Cardiac septum (tissue), 1 donor: ENCODE measurements at regions not wholly inside any gene's neighbourhood (a gene's known extent, or its start where the extent isn't known, plus 50 kb on each side); places are given as distances from the start of the nearest gene placed in this dataset.

Experiments
- DNase-seq: peaks from one replicate; pipeline ENCODE4 v3.0.0-alpha.2; 2020; ENCODE audit warnings: low spot score
- intact Hi-C: fragments of 100-400 bp; cut with DNase I; formaldehyde crosslinking; loops from one replicate; pipeline ENCODE4 v1.14.0; 2022
- donor health status: DM: no; HTN: no; CAD: no.

GRCh38 chr3:111438283-111438682, 103.7 kb upstream of the CD96 start:
- DNase-seq = no peak
- intact Hi-C loops = no loop called here

DNA sequence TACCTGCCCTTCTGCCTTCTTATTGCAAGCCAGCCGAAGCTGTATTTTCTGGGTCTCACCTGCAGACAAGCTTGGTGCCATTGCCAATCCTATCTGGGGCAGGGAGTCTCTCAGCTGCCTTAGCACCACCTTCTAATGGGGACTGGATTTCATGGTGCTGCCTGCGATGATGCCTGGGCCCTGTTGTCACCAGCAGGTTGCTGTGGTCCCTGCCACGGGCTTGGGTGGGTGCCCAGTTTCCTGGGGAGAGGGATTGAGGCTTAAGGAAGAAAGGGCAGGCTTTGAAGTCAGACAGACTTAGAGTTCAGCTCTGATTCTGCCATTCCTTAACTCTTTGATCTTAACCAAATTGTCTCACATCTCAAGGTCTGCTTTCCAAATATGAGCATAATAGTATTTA, 87.4 kb upstream of the CD96 start:
- no peak for DNase-seq
- intact Hi-C loops = no loop called here

DNA sequence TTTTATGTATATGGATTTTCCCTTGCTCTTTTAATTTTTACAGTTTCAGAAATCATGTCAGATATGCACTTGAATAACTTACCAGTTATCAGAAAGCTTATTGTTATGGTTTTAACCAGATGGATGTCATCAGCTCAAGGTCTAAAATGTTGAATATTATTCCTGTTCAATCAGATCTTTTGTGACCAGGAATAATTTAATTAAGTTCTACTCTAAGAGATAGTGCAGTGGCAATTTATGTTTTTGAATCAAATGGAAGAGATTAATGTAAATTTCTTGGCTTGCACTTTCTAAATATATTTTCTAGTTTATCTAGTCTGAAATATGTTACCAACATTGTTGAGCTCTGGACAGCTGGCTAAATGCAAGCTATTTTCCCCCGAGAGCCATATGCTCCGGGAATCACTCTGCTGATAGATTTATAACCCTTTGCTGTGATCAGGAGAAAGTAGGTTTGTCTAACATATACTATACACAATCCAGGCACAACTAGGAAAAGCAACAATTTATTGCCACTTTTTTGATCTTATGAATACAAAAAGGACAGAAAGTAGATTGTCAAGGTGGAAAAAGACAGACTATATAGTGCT, 76.8 kb upstream of the CD96 start:
- intact Hi-C loops = no loop called here
- DNase-seq = no peak

GRCh38 chr3:111470032-111470431, 72.0 kb upstream of the CD96 start:
- intact Hi-C loops = no loop called here
- no peak for DNase-seq

- no peak for DNase-seq
- intact Hi-C loops = no loop called here
These were observed 70.2 kb upstream of the CD96 start for GRCh38 chr3:111471831-111472230.

DNA sequence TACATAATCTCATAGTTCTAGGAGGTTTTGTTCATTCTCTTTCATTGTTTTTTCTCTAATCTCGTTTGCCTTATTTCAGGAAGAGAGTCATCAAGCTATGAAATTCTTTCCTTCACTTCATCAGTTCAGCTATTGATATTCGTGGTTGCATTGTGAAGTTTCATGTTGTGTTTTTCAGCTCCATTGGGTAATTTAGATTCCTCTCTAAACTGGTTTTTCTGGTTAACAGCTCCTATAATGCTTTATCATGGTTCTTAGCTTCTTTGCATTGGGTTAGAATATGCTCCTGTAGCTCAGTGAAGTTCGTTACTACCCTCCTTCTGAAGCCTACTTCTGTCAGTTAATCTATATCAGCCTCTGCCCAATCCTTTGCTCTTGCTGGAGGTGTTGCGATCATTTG, 69.4 kb upstream of the CD96 start:
- no peak for DNase-seq
- intact Hi-C loops = no loop called here

DNA sequence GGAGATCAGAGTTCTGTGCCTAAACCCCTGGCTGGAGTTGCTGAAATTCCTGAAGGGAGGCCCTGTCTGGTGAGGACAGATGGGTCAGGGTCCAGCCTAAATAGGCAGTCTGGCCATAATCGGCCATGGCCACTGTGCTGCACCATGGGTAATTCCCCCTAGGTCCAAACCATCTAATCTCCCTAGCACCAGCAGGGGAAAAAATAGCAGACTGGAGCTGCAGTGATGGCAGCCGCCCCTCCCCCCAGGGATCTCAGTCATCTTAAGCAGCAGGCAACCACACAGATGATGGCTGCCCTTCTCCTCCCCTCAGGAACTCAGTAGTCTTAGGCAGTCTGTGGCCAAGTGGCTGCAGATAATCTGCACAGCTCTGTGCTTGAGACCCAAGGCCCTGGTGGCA, 68.4 kb upstream of the CD96 start:
- no peak for DNase-seq
- intact Hi-C loops = no loop called here

DNA sequence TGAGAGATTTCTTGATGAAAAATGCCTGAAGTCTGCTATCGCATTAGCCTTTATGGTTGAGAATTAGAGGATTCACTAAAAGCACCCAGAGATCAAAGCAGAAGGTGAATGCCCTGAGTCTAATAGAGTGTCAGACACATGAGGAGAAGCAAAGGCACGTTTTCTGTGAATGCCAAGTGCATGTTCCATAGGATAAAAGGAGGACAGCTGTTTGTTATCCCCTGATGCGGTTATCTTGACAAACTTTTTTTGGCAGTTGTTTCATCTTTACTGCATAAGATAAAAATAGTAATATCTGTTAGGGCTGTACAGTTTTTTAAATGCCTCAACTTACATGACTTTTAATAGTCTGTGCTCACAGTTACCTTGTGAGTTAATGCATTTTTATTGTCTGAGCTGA, 65.3 kb upstream of the CD96 start:
- intact Hi-C loops = no loop called here
- no peak for DNase-seq

DNA sequence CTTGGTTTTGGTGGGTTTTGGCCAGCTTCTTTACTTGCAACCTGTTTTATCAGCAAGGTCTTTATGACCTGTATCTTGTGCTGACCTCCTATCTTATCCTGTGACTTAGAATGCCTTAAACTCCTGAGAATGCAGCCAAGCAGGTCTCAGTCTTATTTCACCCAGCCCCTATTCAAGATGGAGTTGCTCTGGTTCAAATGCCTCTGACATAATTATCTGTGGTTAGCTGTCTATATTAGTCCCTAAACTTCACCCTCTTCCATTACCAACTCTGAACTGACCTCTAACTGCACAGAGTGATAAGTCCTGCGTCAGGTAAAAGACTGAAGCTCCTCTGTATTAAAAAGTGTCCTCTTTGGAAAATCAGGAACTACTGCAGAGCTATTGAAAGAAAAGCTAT, 61.9 kb upstream of the CD96 start:
- DNase-seq = no peak
- intact Hi-C loops = no loop called here

DNA sequence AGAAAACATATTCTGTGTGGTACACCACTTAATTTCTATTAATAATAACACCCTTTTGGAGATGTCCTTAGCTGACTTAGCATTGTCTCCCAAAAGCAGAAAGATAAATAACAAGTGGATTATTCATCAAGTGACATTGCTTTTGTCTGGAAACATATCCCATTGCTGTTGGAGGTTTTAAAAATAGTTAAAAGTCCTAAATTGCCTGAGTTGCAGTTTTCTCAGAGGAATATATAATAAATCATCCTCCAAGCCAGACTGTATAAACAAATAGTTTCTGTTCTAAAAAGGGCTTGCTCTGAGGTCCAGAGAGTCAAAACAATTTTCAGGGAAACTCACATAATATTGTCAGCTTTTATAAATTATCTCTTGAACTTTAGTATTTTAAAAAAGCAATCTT, 60.4 kb upstream of the CD96 start:
- no peak for DNase-seq
- intact Hi-C loops = no loop called here

DNA sequence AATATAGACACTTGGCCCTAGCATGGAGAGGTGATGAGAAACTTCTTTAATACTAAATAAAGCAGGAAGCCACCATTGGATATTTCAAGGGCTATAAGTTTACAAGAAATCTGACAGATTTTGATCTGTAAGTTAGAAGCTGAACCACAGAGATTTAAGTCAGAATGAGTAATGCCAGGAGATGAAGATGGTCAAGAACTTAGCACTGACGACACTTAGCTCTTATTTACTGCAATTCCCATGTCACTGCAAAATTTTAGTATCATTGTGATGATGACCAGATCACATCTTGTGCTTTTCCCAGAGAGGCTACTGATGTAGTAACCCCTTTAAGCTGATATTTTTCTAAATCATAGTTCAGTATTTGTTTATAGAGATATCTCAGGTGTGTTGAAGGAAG, 59.4 kb upstream of the CD96 start:
- no peak for DNase-seq
- intact Hi-C loops = no loop called here

- DNase-seq = no peak
- intact Hi-C loops = no loop called here
These were observed 56.9 kb upstream of the CD96 start for GRCh38 chr3:111485086-111485485.
